ENCODE measurements at regions not wholly inside any gene's neighbourhood (a gene's known extent, or its start where the extent isn't known, plus 50 kb on each side); places are given as distances from the start of the nearest gene placed in this dataset.

- TF ChIP-seq FOSL2 (IDR thresholded peaks at IDR 0.05; ENCODE audit: borderline replicate concordance, low read depth) (no peak), CTCF (IDR thresholded peaks at IDR 0.05) (no peak)
Measured at GRCh38 chr3:194775266-194775665, 89.6 kb downstream of the FAM43A start.
